CD14-positive monocyte (primary cell): ENCODE measurements at regions not wholly inside any gene's neighbourhood (a gene's known extent, or its start where the extent isn't known, plus 50 kb on each side); places are given as distances from the start of the nearest gene placed in this dataset.

Experiments
- DNase-seq, 3 donors: peaks; one replicate each; pipeline ENCODE4 v3.0.0-alpha.2; 2011 to 2022
- H2AFZ ChIP-seq: 2 replicates; pipeline ENCODE4 v1.6.0; 2012; ENCODE audit warnings: mild to moderate bottlenecking, low read depth, low read length, inconsistent platforms; ENCODE audit not compliant: insufficient read depth, poor library complexity, severe bottlenecking
- H3K27ac ChIP-seq, 2 donors: 1 replicate in 1 of 2; 2 replicates in 1 of 2; pipeline ENCODE4 v1.5.1; 2012 to 2013; ENCODE audit warnings: low read length in 2 of 2, control low read depth in 1 of 2, inconsistent platforms in 1 of 2, low read depth in 1 of 2, mild to moderate bottlenecking in 1 of 2
- H3K27me3 ChIP-seq, 2 donors: one replicate each; pipeline versions ENCODE4 v1.6.0 to v1.6.1; 2011 to 2013; ENCODE audit warnings: low read length in 2 of 2; ENCODE audit not compliant: control insufficient read depth in 2 of 2, insufficient read depth in 2 of 2
- H3K36me3 ChIP-seq, 2 donors: replicated peaks in 1 of 2; 1 replicate in 1 of 2; 2 replicates in 1 of 2; pipeline versions ENCODE4 v1.5.1 to v1.6.1; 2012 to 2013; ENCODE audit warnings: low read length in 2 of 2, control low read depth in 1 of 2, inconsistent platforms in 1 of 2, mild to moderate bottlenecking in 1 of 2; ENCODE audit not compliant: insufficient read depth in 2 of 2, control insufficient read depth in 1 of 2
- H3K4me1 ChIP-seq, 2 donors: 1 replicate in 1 of 2; 2 replicates in 1 of 2; pipeline versions ENCODE4 v1.5.1 to v1.6.1; 2012 to 2013; ENCODE audit warnings: low read length in 2 of 2, control low read depth in 1 of 2, inconsistent platforms in 1 of 2, mild to moderate bottlenecking in 1 of 2, moderate library complexity in 1 of 2; ENCODE audit not compliant: insufficient read depth in 2 of 2, control insufficient read depth in 1 of 2
- H3K4me2 ChIP-seq: replicated peaks from 2 replicates; pipeline ENCODE3; 2012; ENCODE audit warnings: low read length, moderate library complexity, mild to moderate bottlenecking; ENCODE audit not compliant: poor library complexity, severe bottlenecking; ENCODE audit errors: extremely low read depth
- H3K4me3 ChIP-seq, 3 experiments: fragments of 200-600 bp in 1 of 3; sonication (generic) in 1 of 3; replicated peaks in 1 of 3; 1 replicate in 2 of 3; 2 replicates in 1 of 3; pipeline ENCODE4 v1.5.1; 2011 to 2013; ENCODE audit warnings: low read length in 3 of 3, mild to moderate bottlenecking in 3 of 3, control low read depth in 2 of 3, low read depth in 2 of 3, inconsistent platforms in 1 of 3, moderate library complexity in 1 of 3
- H3K79me2 ChIP-seq: 2 replicates; pipeline ENCODE4 v1.6.0; 2012; ENCODE audit warnings: mild to moderate bottlenecking, control low read depth, inconsistent platforms, low read length, moderate library complexity; ENCODE audit not compliant: insufficient read depth
- H3K9ac ChIP-seq: 2 replicates; pipeline ENCODE4 v1.6.0; 2017; ENCODE audit warnings: low read length, mild to moderate bottlenecking; ENCODE audit not compliant: insufficient read depth, poor library complexity, severe bottlenecking
- H3K9me3 ChIP-seq, 2 donors: replicated peaks in 1 of 2; 1 replicate in 1 of 2; 2 replicates in 1 of 2; pipeline versions ENCODE4 v1.5.1 to v1.6.1; 2012 to 2013; ENCODE audit warnings: low read length in 2 of 2, control low read depth in 1 of 2; ENCODE audit not compliant: control insufficient read depth in 1 of 2, insufficient read depth in 1 of 2
- H4K20me1 ChIP-seq: 2 replicates; pipeline ENCODE4 v1.6.0; 2012; ENCODE audit warnings: mild to moderate bottlenecking, low read length, control low read depth, moderate library complexity; ENCODE audit not compliant: insufficient read depth
- H3K27ac Mint-ChIP-seq, 7 donors: one replicate each; pipeline ENCODE4 v1.8.0; 2020; ENCODE audit warnings: mild to moderate bottlenecking in 7 of 7, mixed read lengths in 7 of 7, moderate library complexity in 6 of 7, inconsistent platforms in 2 of 7
- H3K27me3 Mint-ChIP-seq, 3 donors: one replicate each; pipeline ENCODE4 v1.8.0; 2021 to 2022; ENCODE audit warnings: low read depth in 3 of 3, mild to moderate bottlenecking in 3 of 3, mixed read lengths in 3 of 3, moderate library complexity in 3 of 3, inconsistent platforms in 1 of 3
- H3K36me3 Mint-ChIP-seq, 2 donors: one replicate each; pipeline ENCODE4 v1.8.0; 2020; ENCODE audit warnings: mixed read lengths in 2 of 2, inconsistent platforms in 1 of 2, mild to moderate bottlenecking in 1 of 2
- H3K4me1 Mint-ChIP-seq: one replicate; pipeline ENCODE4 v1.8.0; 2020; ENCODE audit warnings: mild to moderate bottlenecking, mixed read lengths
- H3K4me3 Mint-ChIP-seq, 2 donors: one replicate each; pipeline ENCODE4 v1.8.0; 2020; ENCODE audit warnings: mild to moderate bottlenecking in 2 of 2, mixed read lengths in 2 of 2, moderate library complexity in 1 of 2
- H3K9me3 Mint-ChIP-seq, 7 donors: one replicate each; pipeline ENCODE4 v1.8.0; 2020 to 2022; ENCODE audit warnings: mixed read lengths in 7 of 7, mild to moderate bottlenecking in 6 of 7, moderate library complexity in 6 of 7, inconsistent platforms in 2 of 7
- CTCF ChIP-seq: fragments of 200-600 bp; IDR thresholded peaks from one replicate; pipeline ENCODE4 v1.8.0; 2022; ENCODE audit warnings: antibody characterized with exemption, mild to moderate bottlenecking
- WGBS: methylation state at CpG from one replicate; pipeline ENCODE4 v1.1.5; 2013; ENCODE audit warnings: missing lambda C conversion rate; ENCODE audit not compliant: insufficient coverage; 5-methylcytosine and 5-hydroxymethylcytosine counted together
- intact Hi-C, 2 donors: fragments of 100-400 bp; cut with micrococcal nuclease; formaldehyde crosslinking; loops; one replicate each; pipeline versions ENCODE4 v1.15.0 to v1.15.1; 2023

GRCh38 chr5:30596495-30597064 is 596.9 kb upstream of the CDH6 start:
- Mint-ChIP-seq H3K36me3 (no peaks in the 10 kb centered on the region), H3K4me3 (no peak overlapping the region), H3K4me1 (no peaks in the 10 kb centered on the region), H3K27me3 (no peaks in the 10 kb centered on the region), H3K27ac (no peak overlapping the region), H3K9me3 (peaks cover 4 to 13% (median 7%) of the 10 kb centered on the region in 7 donors)
- Histone ChIP-seq H3K9me3 (peaks cover 0 to 10% of the 10 kb centered on the region in 2 donors), H3K27me3 (no peaks in the 10 kb centered on the region), H4K20me1 (no peaks in the 10 kb centered on the region), H3K4me2 (no peak overlapping the region), H2AFZ (no peak overlapping the region), H3K27ac (no peak overlapping the region), H3K36me3 (no peaks in the 10 kb centered on the region), H3K4me3 (no peak overlapping the region), H3K9ac (no peak overlapping the region), H3K4me1 (no peaks in the 10 kb centered on the region), H3K79me2 (no peaks in the 10 kb centered on the region)
- no peak for TF ChIP-seq CTCF
- intact Hi-C loops = no loop called here
- WGBS = no CpG with 5 or more reads among the region's 3 CpGs
- DNase-seq = no peak

- H2AFZ ChIP-seq = no peak overlapping the region
- no peaks in the 10 kb centered on the region for H3K79me2 ChIP-seq
- Mint-ChIP-seq H3K9me3 (peaks cover 2 to 15% (median 6%) of the 10 kb centered on the region in 7 donors), H3K4me1 (no peaks in the 10 kb centered on the region), H3K4me3 (no peak overlapping the region), H3K36me3 (no peaks in the 10 kb centered on the region), H3K27me3 (no peaks in the 10 kb centered on the region), H3K27ac (no peak overlapping the region)
- H3K27me3 ChIP-seq = no peaks in the 10 kb centered on the region
- intact Hi-C loops = no loop called here
- H4K20me1 ChIP-seq = no peaks in the 10 kb centered on the region
- H3K4me2 ChIP-seq = no peak overlapping the region
- peaks cover 0 to 9% of the 10 kb centered on the region in 2 donors for H3K9me3 ChIP-seq
- H3K9ac ChIP-seq = no peak overlapping the region
- TF ChIP-seq CTCF = no peak
- no peaks in the 10 kb centered on the region for H3K36me3 ChIP-seq
- H3K4me3 ChIP-seq = no peak overlapping the region
- DNase-seq = no peak
- H3K27ac ChIP-seq = no peak overlapping the region
- WGBS = no CpG with 5 or more reads among the region's 2 CpGs
- no peaks in the 10 kb centered on the region for H3K4me1 ChIP-seq
These were observed 599.2 kb upstream of the CDH6 start for GRCh38 chr5:30594331-30594730.
